Suprapubic skin (tissue), 4 donors: ENCODE measurements at regions not wholly inside any gene's neighbourhood (a gene's known extent, or its start where the extent isn't known, plus 50 kb on each side); places are given as distances from the start of the nearest gene placed in this dataset.
"Not testable (repeated sequence)": the region's sequence is repeated elsewhere in the genome, so short reads cannot be mapped to it uniquely, and the experiment has no call there.

Experiments
- DNase-seq, 2 donors: peaks; one replicate each; pipeline ENCODE4 v3.0.0-alpha.2; 2019; ENCODE audit warnings: low spot score in 2 of 2
- H3K27ac ChIP-seq: fragments of 200-600 bp; sonication (generic); one replicate; pipeline ENCODE4 v1.5.1; 2019
- H3K27me3 ChIP-seq: fragments of 200-600 bp; sonication (generic); one replicate; pipeline ENCODE4 v1.5.1; 2019
- H3K36me3 ChIP-seq: fragments of 200-600 bp; sonication (generic); one replicate; pipeline ENCODE4 v1.5.1; 2019
- H3K4me1 ChIP-seq: fragments of 200-600 bp; sonication (generic); one replicate; pipeline ENCODE4 v1.5.1; 2019
- H3K4me3 ChIP-seq: fragments of 200-600 bp; sonication (generic); one replicate; pipeline ENCODE4 v1.5.1; 2019; ENCODE audit warnings: mild to moderate bottlenecking
- H3K9me3 ChIP-seq: fragments of 200-600 bp; sonication (generic); one replicate; pipeline ENCODE4 v1.5.1; 2019
- CTCF ChIP-seq, 2 donors: fragments of 200-600 bp in 1 of 2; fragments of 450-650 bp in 1 of 2; sonication (generic) in 1 of 2; IDR thresholded peaks; one replicate each; pipeline ENCODE4 v1.5.1; 2016 to 2019; ENCODE audit warnings: antibody characterized with exemption in 2 of 2, mild to moderate bottlenecking in 1 of 2, moderate library complexity in 1 of 2
- EP300 ChIP-seq: sonication (generic); formaldehyde crosslinking; IDR thresholded peaks from one replicate; pipeline ENCODE4 v1.6.1; 2017; ENCODE audit warnings: antibody characterized with exemption
- POLR2A ChIP-seq, 2 donors: fragments of 450-650 bp; IDR thresholded peaks; one replicate each; pipeline ENCODE4 v1.6.1; 2017; ENCODE audit warnings: antibody characterized with exemption in 2 of 2, mild to moderate bottlenecking in 2 of 2, moderate library complexity in 2 of 2
- POLR2AphosphoS5 ChIP-seq, 3 donors: sonication (generic); formaldehyde crosslinking; IDR thresholded peaks; one replicate each; pipeline ENCODE4 v1.6.1; 2017; ENCODE audit warnings: antibody characterized with exemption in 3 of 3
- WGBS: methylation state at CpG from one replicate; pipeline ENCODE4 v1.1.5; 2018; 5-methylcytosine and 5-hydroxymethylcytosine counted together

GRCh38 chr2:157004789-157005188, 252.7 kb upstream of the GALNT5 start:
- WGBS: 79% methylated on average over 2 of the region's 2 CpGs
- no peak for DNase-seq

GRCh38 chr2:157015015-157015575, 242.4 kb upstream of the GALNT5 start:
- WGBS: 79% methylated on average over 6 of the region's 6 CpGs

More at GRCh38 chr2:157004789-157005188, 252.7 kb upstream of the GALNT5 start:
- Histone ChIP-seq H3K27ac (no peak overlapping the region), H3K9me3 (peaks cover 3% of the 10 kb centered on the region), H3K4me1 (no peaks in the 10 kb centered on the region), H3K27me3 (no peaks in the 10 kb centered on the region), H3K4me3 (no peak overlapping the region), H3K36me3 (no peaks in the 10 kb centered on the region)
- TF ChIP-seq POLR2AphosphoS5 (IDR thresholded peaks at IDR 0.05) (no peak), POLR2A (IDR thresholded peaks at IDR 0.05) (no peak), EP300 (no peak), CTCF (IDR thresholded peaks at IDR 0.05) (no peak)

GRCh38 chr2:157023264-157023663, 234.2 kb upstream of the GALNT5 start:
- H3K4me3 ChIP-seq, H3K9me3 ChIP-seq, H3K36me3 ChIP-seq, H3K4me1 ChIP-seq, H3K27ac ChIP-seq, DNase-seq, H3K27me3 ChIP-seq: not testable (repeated sequence)
- WGBS: 61% methylated on average over 1 of the region's 1 CpG

More at GRCh38 chr2:157015015-157015575, 242.4 kb upstream of the GALNT5 start:
- no peak for DNase-seq
- no peak overlapping the region for H3K4me3 ChIP-seq
- H3K27ac ChIP-seq: no peak overlapping the region
- no peaks in the 10 kb centered on the region for H3K36me3 ChIP-seq
- H3K4me1 ChIP-seq: no peaks in the 10 kb centered on the region
- no peaks in the 10 kb centered on the region for H3K27me3 ChIP-seq
- TF ChIP-seq POLR2AphosphoS5 (IDR thresholded peaks at IDR 0.05) (no peak), CTCF (IDR thresholded peaks at IDR 0.05) (no peak), POLR2A (IDR thresholded peaks at IDR 0.05) (no peak), EP300 (no peak)
- no peaks in the 10 kb centered on the region for H3K9me3 ChIP-seq

- WGBS: 85% methylated on average over 5 of the region's 5 CpGs
- Histone ChIP-seq H3K4me1 (no peaks in the 10 kb centered on the region), H3K36me3 (no peaks in the 10 kb centered on the region), H3K27ac (no peak overlapping the region), H3K27me3 (no peaks in the 10 kb centered on the region), H3K4me3 (no peak overlapping the region), H3K9me3 (no peaks in the 10 kb centered on the region)
- DNase-seq: no peak
- TF ChIP-seq EP300 (no peak), CTCF (IDR thresholded peaks at IDR 0.05) (no peak), POLR2AphosphoS5 (IDR thresholded peaks at IDR 0.05) (no peak), POLR2A (IDR thresholded peaks at IDR 0.05) (no peak)
Observed at GRCh38 chr2:157024129-157024528, 233.4 kb upstream of the GALNT5 start.

- H3K4me1 ChIP-seq: no peaks in the 10 kb centered on the region
- no peak overlapping the region for H3K4me3 ChIP-seq
- H3K27ac ChIP-seq: no peak overlapping the region
- DNase-seq: no peak
- 51% methylated on average over 2 of the region's 2 CpGs for WGBS
- H3K36me3 ChIP-seq: no peaks in the 10 kb centered on the region
- no peaks in the 10 kb centered on the region for H3K9me3 ChIP-seq
- TF ChIP-seq POLR2AphosphoS5 (IDR thresholded peaks at IDR 0.05) (no peak), EP300 (peak; percentile 23)
- H3K27me3 ChIP-seq: no peaks in the 10 kb centered on the region
Observed at GRCh38 chr2:157032017-157032416, 225.5 kb upstream of the GALNT5 start.

- Histone ChIP-seq H3K4me3 (no peak overlapping the region), H3K36me3 (no peaks in the 10 kb centered on the region), H3K4me1 (no peaks in the 10 kb centered on the region), H3K27ac (no peak overlapping the region), H3K27me3 (no peaks in the 10 kb centered on the region), H3K9me3 (no peaks in the 10 kb centered on the region)
- TF ChIP-seq POLR2AphosphoS5 (IDR thresholded peaks at IDR 0.05): no peak
- TF ChIP-seq EP300: no peak
- TF ChIP-seq POLR2A (IDR thresholded peaks at IDR 0.05): no peak
- no peak for TF ChIP-seq CTCF (IDR thresholded peaks at IDR 0.05)
- 79% methylated on average over 2 of the region's 2 CpGs for WGBS
- DNase-seq: no peak
Observed at GRCh38 chr2:157036726-157037125, 220.8 kb upstream of the GALNT5 start.
